HG02588 (cell line): ENCODE measurements at regions not wholly inside any gene's neighbourhood (a gene's known extent, or its start where the extent isn't known, plus 50 kb on each side); places are given as distances from the start of the nearest gene placed in this dataset.

Experiments
- ATAC-seq: cut with Tn5 transposase; IDR thresholded peaks from one replicate; pipeline ENCODE4 v1.9.1; 2021; ENCODE audit warnings: mild to moderate bottlenecking, moderate library complexity; ENCODE audit not compliant: unreplicated experiment

DNA sequence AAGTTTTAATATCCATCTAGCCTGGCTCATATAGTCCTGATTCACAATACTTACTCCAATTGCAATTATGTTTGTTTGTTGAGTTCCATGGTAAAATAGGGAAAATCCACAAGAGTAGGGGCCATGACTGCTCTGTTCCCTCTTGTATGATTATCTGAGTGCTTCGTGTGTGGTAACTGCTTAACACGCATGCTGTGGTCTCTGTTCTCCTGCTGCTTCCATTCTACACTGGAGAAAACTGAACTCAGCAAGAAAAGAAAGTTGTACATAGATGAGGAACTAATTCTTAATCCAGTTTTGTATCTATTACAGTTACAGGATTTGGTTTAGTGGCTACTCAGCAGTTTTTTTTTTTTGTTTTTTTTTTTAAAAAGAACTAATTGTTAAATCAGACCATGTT, 223.0 kb upstream of the SATB1 start:
- ATAC-seq: no peak

- ATAC-seq: no peak
Observed at GRCh38 chr3:18645619-18646018, 220.5 kb upstream of the SATB1 start.

- no peak for ATAC-seq
Observed at GRCh38 chr3:18643281-18643680, 218.1 kb upstream of the SATB1 start.

DNA sequence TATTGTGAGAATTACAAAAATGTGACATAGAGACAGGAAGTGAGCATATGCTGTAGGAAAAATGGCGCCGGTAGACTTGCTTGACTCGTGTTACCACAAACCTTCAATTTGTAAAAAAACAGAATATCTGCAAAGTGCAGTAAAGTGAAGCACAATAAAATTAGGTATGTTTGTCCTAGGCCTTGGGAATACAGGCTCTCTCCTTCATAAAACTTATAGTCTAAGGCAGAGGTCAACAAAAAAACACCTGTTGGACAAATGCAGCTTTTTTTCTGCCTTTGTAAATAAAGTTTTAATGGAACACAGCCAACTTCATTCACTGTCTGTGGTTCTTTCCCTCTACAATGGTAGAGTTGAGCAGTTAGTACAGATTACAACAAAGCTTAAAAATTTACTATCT, 216.8 kb upstream of the SATB1 start:
- no peak for ATAC-seq

GRCh38 chr3:18635215-18635614, 210.1 kb upstream of the SATB1 start:
- ATAC-seq: no peak

DNA sequence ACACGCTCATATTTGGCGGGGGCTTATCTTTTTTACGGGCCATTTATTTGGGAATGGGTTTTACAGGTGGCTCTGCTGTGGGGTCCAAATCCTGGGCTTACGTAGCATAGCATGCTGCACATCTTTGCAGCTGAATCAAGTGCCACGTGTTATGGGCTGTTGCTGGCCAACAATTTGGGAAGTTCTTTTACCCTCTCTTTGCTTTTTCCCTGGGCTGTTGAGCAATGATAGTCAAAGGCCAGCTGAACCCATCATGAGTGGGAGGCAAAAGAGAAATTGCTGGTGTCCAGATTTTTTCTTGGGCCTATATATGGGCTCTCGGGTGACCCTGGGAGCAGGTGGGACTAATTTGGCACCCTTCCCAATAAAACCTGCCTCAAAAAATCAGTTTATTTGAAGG, 209.3 kb upstream of the SATB1 start:
- ATAC-seq: no peak

GRCh38 chr3:18633002-18633401, 207.9 kb upstream of the SATB1 start:
- ATAC-seq: no peak

DNA sequence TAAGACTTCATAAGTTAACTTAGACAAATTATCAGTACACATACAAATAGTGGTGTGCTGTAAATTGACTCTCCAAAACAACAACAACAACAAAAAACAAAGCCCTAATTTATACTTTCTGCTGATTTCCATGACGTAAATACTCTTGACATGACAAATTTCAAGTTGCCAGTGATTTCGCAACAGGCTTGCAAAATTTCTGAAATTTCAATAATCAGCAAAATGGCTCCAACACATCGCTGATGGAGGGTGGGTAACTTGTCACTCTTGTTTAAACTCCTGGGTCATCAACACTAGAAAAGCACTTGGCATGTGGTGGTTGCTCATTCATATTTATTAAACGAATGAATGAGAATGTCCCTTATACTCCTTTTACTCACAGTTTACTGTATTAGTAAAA, 205.2 kb upstream of the SATB1 start:
- ATAC-seq: no peak

DNA sequence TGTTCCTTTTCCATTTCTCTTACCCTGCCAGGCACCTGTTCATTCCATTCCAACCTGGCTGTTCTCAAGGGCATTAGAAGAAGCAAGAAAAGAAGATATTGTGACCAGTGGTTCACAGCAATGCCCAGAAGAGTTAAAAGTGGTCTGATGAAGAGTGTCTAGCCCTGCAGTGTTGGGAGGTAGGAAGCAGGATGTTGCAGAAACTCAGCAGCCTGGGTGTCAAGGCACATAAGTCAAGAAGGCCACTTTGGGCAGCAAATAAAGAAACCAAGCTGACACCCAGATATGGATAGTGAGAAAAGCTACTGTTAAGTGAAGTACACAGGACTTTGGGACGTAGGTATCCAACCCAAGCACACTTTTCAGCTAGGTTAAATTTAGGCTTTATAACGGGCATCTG, 199.9 kb upstream of the SATB1 start:
- no peak for ATAC-seq

DNA sequence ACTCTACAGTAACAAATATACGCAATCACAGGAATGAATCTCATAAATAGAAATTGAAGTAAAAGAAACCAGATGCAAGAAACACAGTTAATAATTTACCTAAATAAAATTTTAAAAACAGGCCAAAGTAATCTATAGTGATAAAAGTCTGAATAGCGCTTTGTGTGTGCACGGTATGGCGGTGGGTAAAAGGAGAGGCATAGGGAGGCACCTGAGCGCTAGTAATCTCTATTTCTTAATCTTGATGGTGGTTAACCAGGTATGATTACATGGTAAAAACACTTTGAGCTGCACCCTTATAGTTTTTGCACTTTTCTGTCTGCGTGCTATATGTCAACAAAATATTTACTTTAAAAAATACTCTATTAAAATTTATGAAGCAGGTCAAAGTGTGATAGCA, 198.1 kb upstream of the SATB1 start:
- ATAC-seq: no peak

DNA sequence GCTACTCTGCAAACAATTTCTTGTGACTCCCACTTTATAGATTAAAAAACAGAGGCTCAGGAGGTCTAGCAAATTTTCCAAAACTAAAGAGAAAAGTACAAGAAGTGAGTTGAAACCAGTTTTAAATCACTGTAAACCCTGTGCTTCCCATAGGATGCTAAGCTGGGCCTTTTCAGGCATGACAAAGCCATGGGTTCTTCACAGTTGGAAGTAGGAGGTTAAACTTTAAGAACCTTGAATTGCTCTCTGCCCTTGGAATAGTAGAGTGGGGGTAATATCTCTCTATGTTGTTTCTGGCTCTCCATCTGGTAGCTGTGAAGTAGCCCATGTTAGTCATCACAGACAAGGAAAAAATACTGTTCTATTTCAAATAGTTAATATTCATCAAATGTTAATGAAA, 193.6 kb upstream of the SATB1 start:
- no peak for ATAC-seq

DNA sequence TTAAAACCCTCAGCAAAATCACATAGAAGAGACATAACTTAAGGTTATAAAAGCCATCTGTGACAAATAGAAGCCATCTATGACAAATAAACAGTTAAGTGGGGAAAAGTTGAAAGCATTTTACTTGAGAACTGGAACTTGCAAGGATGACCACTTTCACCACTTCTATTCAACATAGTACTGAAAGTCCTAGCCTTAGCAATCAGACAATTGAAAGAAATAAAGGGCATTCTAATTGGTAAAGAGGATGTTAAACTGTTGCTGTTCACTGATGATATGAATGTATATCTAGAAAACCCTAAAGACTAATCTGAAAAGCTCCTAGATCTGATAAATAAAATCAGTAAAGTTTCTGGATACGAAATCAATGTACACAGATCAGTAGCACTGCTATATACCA, 186.9 kb upstream of the SATB1 start:
- ATAC-seq: no peak

DNA sequence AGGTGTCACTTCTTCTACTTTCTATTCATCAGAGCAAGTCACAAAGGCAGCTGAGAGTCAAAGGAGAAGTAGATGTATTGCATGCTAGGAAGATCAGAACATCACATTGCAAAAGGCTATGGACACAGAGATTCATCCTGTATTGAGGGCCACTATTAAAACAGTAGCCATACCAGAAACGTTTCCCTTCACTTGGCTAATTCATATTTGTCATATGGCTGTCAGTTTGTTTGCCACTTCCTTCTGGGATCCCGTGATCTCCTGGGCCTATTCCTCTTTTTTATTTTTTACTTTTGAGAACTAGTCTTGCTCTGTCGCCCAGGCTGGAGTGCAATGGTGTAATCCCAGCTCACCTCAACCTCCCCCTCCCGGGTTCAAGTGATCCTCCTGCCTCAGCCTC, 184.0 kb upstream of the SATB1 start:
- ATAC-seq: no peak

- no peak for ATAC-seq
Observed at GRCh38 chr3:18597919-18598318, 172.8 kb upstream of the SATB1 start.

DNA sequence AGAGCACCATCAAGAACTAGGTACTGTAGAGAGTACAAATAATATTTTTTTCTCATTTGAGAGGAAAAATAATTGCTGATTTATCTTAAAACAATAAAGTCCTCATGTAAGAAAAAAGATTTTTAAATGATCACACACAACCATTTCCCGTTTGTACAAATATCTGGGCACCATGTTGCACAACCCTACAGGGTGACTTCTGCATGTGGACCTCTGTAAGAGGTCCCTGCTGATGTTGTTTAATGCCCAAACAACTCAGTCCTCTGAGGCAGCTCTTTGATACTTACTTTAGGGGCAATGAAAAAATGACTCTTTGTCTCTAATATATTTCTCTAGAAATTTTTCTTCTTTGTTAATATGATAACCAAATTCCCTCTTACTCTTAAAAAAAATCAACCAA, 168.1 kb upstream of the SATB1 start:
- ATAC-seq: no peak

DNA sequence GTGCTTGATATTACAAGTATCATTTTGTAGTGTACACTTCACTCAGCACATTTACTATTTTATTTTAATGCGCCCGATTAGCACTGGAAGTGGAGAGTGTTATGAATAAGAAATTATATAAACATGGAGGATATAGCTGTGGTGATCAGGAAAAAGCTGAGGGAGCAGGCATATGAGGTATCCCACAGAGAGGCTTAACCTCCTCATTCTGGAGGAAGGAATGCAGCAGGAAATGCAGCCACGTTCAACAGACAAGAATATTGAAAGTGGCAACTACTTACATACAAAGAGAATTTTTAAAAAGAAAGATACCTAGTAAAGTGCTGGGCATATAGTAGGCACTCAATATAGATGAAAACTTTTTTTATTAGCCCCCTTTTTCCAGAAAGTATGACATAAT, 166.0 kb upstream of the SATB1 start:
- ATAC-seq: no peak

GRCh38 chr3:18586076-18586475, 160.9 kb upstream of the SATB1 start:
- no peak for ATAC-seq

GRCh38 chr3:18585004-18585968, 160.1 kb upstream of the SATB1 start:
- ATAC-seq: no peak

DNA sequence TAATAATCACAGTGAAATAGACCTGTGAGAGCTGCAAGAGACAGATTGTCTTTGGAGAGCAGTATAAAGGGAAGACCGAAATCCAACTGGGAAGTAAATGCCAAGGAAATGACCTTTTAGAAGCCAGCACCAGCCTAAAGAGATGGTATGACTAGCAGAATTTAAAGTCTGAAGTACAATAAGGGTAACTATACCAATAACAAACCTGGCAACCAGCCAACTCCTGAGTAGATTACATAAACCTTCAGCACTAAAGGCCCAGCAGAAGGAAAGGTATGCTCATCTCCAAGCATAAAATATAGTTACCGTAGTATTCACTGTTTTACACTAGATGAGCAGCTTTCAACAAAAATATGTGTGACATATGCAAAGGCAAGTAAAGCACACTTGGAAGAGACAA, 155.1 kb upstream of the SATB1 start:
- ATAC-seq: no peak

- ATAC-seq: no peak
Observed at GRCh38 chr3:18579661-18580060, 154.5 kb upstream of the SATB1 start.

- no peak for ATAC-seq
Observed at GRCh38 chr3:18575573-18575972, 150.4 kb upstream of the SATB1 start.

DNA sequence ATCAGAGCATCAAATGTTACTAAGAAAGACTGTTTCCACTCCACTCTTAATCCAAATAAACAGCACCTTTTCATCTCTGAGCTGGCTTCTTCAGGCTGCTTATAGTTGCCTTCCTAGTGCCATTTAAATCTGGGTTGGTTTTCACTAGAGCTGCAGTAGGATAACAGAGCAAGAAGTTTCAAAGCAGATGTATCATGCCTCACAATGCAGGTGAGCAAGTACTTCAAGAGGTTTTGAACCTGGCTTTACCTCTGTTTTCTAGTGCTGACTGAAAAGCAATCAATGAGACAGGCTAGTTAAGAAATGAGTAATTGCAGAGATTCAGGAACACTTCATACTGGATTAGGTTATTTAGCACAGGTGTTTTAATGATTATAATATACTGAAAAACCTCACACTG, 147.7 kb upstream of the SATB1 start:
- ATAC-seq: no peak

GRCh38 chr3:18567293-18567692, 142.2 kb upstream of the SATB1 start:
- ATAC-seq: no peak
